ENCODE measurements at regions not wholly inside any gene's neighbourhood (a gene's known extent, or its start where the extent isn't known, plus 50 kb on each side); places are given as distances from the start of the nearest gene placed in this dataset.

GRCh38 chr10:108454793-108455192 lies 1290.3 kb upstream of the SORCS1 start:
- no peak overlapping the region for H2AFZ ChIP-seq (replicated peaks; ENCODE audit: low read length, poor library complexity)
- H3K56ac ChIP-seq (ENCODE audit: extremely low read depth, insufficient read depth, low read length): no peak overlapping the region
- H3K4me1 ChIP-seq (ENCODE audit: control insufficient read depth, insufficient read depth, low read length): no peaks in the 10 kb centered on the region
- H2BK20ac ChIP-seq (ENCODE audit: low read depth, low read length): no peak overlapping the region
- TF ChIP-seq POLR2A (IDR thresholded peaks at IDR 0.05; ENCODE audit: low read depth, low read length) (no peak), RFX5 (IDR thresholded peaks at IDR 0.05; ENCODE audit: low read depth, low read length) (no peak), SMC3 (IDR thresholded peaks at IDR 0.05; ENCODE audit: low read depth, low read length) (no peak), CEBPB (IDR thresholded peaks at IDR 0.05; ENCODE audit: low read depth, low read length) (no peak), MXI1 (IDR thresholded peaks at IDR 0.05; ENCODE audit: borderline replicate concordance, low read depth, low read length) (no peak), FOS (IDR thresholded peaks at IDR 0.05; ENCODE audit: low read depth, low read length) (no peak), MAFK (IDR thresholded peaks at IDR 0.05; ENCODE audit: low read depth, low read length) (no peak), RCOR1 (IDR thresholded peaks at IDR 0.05; ENCODE audit: insufficient replicate concordance, low read length) (no peak), RAD21 (IDR thresholded peaks at IDR 0.05; ENCODE audit: low read length) (no peak), USF2 (IDR thresholded peaks at IDR 0.05; ENCODE audit: low read depth, low read length) (no peak), MAZ (IDR thresholded peaks at IDR 0.05; ENCODE audit: borderline replicate concordance, low read depth, low read length) (no peak), BHLHE40 (IDR thresholded peaks at IDR 0.05; ENCODE audit: low read depth, low read length) (no peak), ELK1 (IDR thresholded peaks at IDR 0.05; ENCODE audit: borderline replicate concordance, low read depth, low read length) (no peak), NFE2L2 (IDR thresholded peaks at IDR 0.05; ENCODE audit: low read depth, low read length) (no peak), CHD1 (IDR thresholded peaks at IDR 0.05; ENCODE audit: low read depth, low read length) (no peak)
- TF ChIP-seq, protein P1, sequence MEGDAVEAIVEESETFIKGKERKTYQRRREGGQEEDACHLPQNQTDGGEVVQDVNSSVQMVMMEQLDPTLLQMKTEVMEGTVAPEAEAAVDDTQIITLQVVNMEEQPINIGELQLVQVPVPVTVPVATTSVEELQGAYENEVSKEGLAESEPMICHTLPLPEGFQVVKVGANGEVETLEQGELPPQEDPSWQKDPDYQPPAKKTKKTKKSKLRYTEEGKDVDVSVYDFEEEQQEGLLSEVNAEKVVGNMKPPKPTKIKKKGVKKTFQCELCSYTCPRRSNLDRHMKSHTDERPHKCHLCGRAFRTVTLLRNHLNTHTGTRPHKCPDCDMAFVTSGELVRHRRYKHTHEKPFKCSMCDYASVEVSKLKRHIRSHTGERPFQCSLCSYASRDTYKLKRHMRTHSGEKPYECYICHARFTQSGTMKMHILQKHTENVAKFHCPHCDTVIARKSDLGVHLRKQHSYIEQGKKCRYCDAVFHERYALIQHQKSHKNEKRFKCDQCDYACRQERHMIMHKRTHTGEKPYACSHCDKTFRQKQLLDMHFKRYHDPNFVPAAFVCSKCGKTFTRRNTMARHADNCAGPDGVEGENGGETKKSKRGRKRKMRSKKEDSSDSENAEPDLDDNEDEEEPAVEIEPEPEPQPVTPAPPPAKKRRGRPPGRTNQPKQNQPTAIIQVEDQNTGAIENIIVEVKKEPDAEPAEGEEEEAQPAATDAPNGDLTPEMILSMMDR (conservative IDR thresholded peaks at IDR 0.05; ENCODE audit: low read depth, low read length): no peak
- H3K9me3 ChIP-seq (ENCODE audit: control insufficient read depth, insufficient read depth, low read length): no peaks in the 10 kb centered on the region; the same call in 1 of the 2 replicates
- in situ Hi-C loops (cut with MboI; ENCODE audit: low sequenced_read_pairs): no loop called here
- no peak overlapping the region for H2BK120ac ChIP-seq (ENCODE audit: low read depth, low read length)
- ATAC-seq (ENCODE audit: low read depth): no peak
- no peaks in the 10 kb centered on the region for H4K20me1 ChIP-seq (ENCODE audit: insufficient read depth, low read length)
- POLR2A ChIA-PET (ENCODE audit: unreplicated experiment): no interaction called here
- H3K4me2 ChIP-seq (ENCODE audit: low read depth, low read length): no peak overlapping the region
- no peak overlapping the region for H4K5ac ChIP-seq (ENCODE audit: low read depth, low read length)
- H3K4me3 ChIP-seq (ENCODE audit: insufficient read depth, low read depth, low read length): no peak overlapping the region
- no peak overlapping the region for H3K23ac ChIP-seq (ENCODE audit: low read depth, low read length)
- no peaks in the 10 kb centered on the region for H3K27me3 ChIP-seq (ENCODE audit: control insufficient read depth, insufficient read depth, low read length)
- H3K18ac ChIP-seq (ENCODE audit: low read depth, low read length): no peak overlapping the region
- H3K9ac ChIP-seq (ENCODE audit: low read depth, low read length): no peak overlapping the region
- no peaks in the 10 kb centered on the region for H3K9me1 ChIP-seq (ENCODE audit: insufficient read depth, low read length)
- no peak overlapping the region for H2BK5ac ChIP-seq (ENCODE audit: low read depth, low read length, poor library complexity, severe bottlenecking)
- H3K36me3 ChIP-seq (ENCODE audit: control insufficient read depth, insufficient read depth, low read length): no peaks in the 10 kb centered on the region
- DNase-seq: no peak
- H3K14ac ChIP-seq (replicated peaks; ENCODE audit: low read depth, low read length): no peak overlapping the region
- intact Hi-C loops (cut with micrococcal nuclease): no loop called here
- H3K27ac ChIP-seq (ENCODE audit: insufficient read depth, low read length): no peak overlapping the region
- dilution Hi-C loops (cut with HindIII; ENCODE audit: low sequenced_read_pairs, unreplicated experiment): no loop called here
- H3K79me1 ChIP-seq (ENCODE audit: low read depth in 1 of 2, low read length in 2 of 2): no peaks in the 10 kb centered on the region
- no peak overlapping the region for H4K91ac ChIP-seq (ENCODE audit: insufficient read depth, low read depth, low read length)
- no peak overlapping the region for H3K4ac ChIP-seq (ENCODE audit: low read depth, low read length)
- no peak overlapping the region for H2AK9ac ChIP-seq (replicated peaks; ENCODE audit: low read depth, low read length, poor library complexity)
- H2BK15ac ChIP-seq (ENCODE audit: low read depth, low read length): no peak overlapping the region
- H2AK5ac ChIP-seq (ENCODE audit: low read depth, low read length): no peak overlapping the region
- H4K8ac ChIP-seq (ENCODE audit: low read depth in 2 of 2, low read length in 2 of 2): no peak overlapping the region
- CTCF ChIA-PET: no interaction called here
- no TSS peak for BruUV-seq (replicated peaks)

Data from IMR-90 (cell line).